T1000 (cell line): ENCODE measurements at regions not wholly inside any gene's neighbourhood (a gene's known extent, or its start where the extent isn't known, plus 50 kb on each side); places are given as distances from the start of the nearest gene placed in this dataset.
"Not testable (repeated sequence)": the region's sequence is repeated elsewhere in the genome, so short reads cannot be mapped to it uniquely, and the experiment has no call there.

Experiments used
- DNase-seq: peaks from one replicate; lab custom pipeline; 2025; ENCODE audit warnings: mixed read lengths; lab: John Stamatoyannopoulos, UW

GRCh38 chr11:38884145-38884865 is 2286.3 kb upstream of the RAG2 start:
- DNase-seq = no peak

GRCh38 chr11:38867338-38867737 is 2269.3 kb upstream of the RAG2 start:
- no peak for DNase-seq

GRCh38 chr11:38865922-38866321 is 2267.9 kb upstream of the RAG2 start:
- DNase-seq = no peak

- no peak for DNase-seq
These were observed 2245.0 kb upstream of the RAG2 start for GRCh38 chr11:38842991-38843390.

- DNase-seq = no peak
These were observed 2241.0 kb upstream of the RAG2 start for GRCh38 chr11:38839071-38839470.

- no peak for DNase-seq
These were observed 2237.9 kb upstream of the RAG2 start for GRCh38 chr11:38835966-38836365.

- no peak for DNase-seq
These were observed 2226.5 kb upstream of the RAG2 start for GRCh38 chr11:38824573-38824972.

- not testable (repeated sequence) for DNase-seq
These were observed 2223.8 kb upstream of the RAG2 start for GRCh38 chr11:38821786-38822185.

GRCh38 chr11:38819981-38820380 is 2221.9 kb upstream of the RAG2 start:
- DNase-seq = no peak

- no peak for DNase-seq
These were observed 2220.7 kb upstream of the RAG2 start for GRCh38 chr11:38818720-38819119.

- DNase-seq = no peak
These were observed 2216.6 kb upstream of the RAG2 start for GRCh38 chr11:38814670-38815069.

GRCh38 chr11:38809521-38809920 is 2211.5 kb upstream of the RAG2 start:
- no peak for DNase-seq

- no peak for DNase-seq
These were observed 2198.2 kb upstream of the RAG2 start for GRCh38 chr11:38796281-38796680.

- DNase-seq = no peak
These were observed 2197.0 kb upstream of the RAG2 start for GRCh38 chr11:38795027-38795426.

GRCh38 chr11:38791346-38791961 is 2193.4 kb upstream of the RAG2 start:
- DNase-seq = no peak

GRCh38 chr11:38788561-38788960 is 2190.5 kb upstream of the RAG2 start:
- no peak for DNase-seq

- no peak for DNase-seq
These were observed 2186.1 kb upstream of the RAG2 start for GRCh38 chr11:38784164-38784563.

- no peak for DNase-seq
These were observed 2168.8 kb upstream of the RAG2 start for GRCh38 chr11:38766796-38767195.

- no peak for DNase-seq
These were observed 2161.4 kb upstream of the RAG2 start for GRCh38 chr11:38759394-38759793.

GRCh38 chr11:38756537-38756936 is 2158.5 kb upstream of the RAG2 start:
- DNase-seq = no peak

- no peak for DNase-seq
These were observed 2153.4 kb upstream of the RAG2 start for GRCh38 chr11:38751421-38751820.

- DNase-seq = not testable (repeated sequence)
These were observed 2148.5 kb upstream of the RAG2 start for GRCh38 chr11:38746516-38746915.

- DNase-seq = no peak
These were observed 2125.3 kb upstream of the RAG2 start for GRCh38 chr11:38723361-38723760.
